HPDE6-E6E7 (cell line): ENCODE measurements at regions not wholly inside any gene's neighbourhood (a gene's known extent, or its start where the extent isn't known, plus 50 kb on each side); places are given as distances from the start of the nearest gene placed in this dataset.
"Not testable (repeated sequence)": the region's sequence is repeated elsewhere in the genome, so short reads cannot be mapped to it uniquely, and the experiment has no call there.

ENCODE experiments used
- DNase-seq: peaks from one replicate; pipeline ENCODE4 v3.0.0; 2011; ENCODE audit warnings: missing footprints; ENCODE audit errors: extremely low spot score

DNA sequence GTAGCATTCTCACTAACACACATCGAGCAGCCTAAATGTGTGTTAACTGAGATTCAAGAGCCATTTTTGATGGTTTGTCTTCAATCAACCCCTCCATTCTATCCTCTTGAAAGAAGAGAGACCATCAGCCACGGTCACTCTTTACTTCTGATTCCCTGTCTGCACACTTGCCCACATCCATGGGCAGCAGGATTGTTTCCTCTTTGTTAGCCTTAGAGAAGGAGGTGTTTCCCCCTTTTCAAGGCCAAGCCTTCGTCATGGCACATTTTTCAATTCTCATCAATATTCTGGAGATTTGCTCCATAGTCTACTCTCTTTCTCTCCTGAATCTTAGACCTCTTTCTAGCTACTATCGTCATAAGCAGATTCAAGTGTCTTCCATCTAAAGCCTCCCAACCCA lies 522.4 kb upstream of the NAALADL2 start:
- DNase-seq = no peak

DNA sequence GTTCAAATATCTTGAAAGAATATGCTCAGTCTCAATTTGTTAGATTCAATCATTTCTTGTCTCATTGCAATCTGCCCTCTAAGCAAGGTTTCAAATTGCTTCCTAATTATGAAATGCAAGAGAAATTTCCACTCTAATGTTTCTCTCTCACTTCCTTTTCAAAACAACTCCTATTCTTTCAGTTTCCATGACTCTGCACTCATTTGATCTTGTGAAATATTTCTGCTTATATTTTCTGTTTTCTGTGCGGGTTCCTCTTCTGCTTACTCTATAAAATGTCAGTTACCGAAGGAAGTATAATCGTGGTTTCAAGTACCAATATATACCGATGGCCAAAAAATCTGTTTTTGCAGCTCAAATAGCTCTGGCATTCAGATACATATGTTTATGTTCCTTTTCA lies 521.9 kb upstream of the NAALADL2 start:
- no peak for DNase-seq

DNA sequence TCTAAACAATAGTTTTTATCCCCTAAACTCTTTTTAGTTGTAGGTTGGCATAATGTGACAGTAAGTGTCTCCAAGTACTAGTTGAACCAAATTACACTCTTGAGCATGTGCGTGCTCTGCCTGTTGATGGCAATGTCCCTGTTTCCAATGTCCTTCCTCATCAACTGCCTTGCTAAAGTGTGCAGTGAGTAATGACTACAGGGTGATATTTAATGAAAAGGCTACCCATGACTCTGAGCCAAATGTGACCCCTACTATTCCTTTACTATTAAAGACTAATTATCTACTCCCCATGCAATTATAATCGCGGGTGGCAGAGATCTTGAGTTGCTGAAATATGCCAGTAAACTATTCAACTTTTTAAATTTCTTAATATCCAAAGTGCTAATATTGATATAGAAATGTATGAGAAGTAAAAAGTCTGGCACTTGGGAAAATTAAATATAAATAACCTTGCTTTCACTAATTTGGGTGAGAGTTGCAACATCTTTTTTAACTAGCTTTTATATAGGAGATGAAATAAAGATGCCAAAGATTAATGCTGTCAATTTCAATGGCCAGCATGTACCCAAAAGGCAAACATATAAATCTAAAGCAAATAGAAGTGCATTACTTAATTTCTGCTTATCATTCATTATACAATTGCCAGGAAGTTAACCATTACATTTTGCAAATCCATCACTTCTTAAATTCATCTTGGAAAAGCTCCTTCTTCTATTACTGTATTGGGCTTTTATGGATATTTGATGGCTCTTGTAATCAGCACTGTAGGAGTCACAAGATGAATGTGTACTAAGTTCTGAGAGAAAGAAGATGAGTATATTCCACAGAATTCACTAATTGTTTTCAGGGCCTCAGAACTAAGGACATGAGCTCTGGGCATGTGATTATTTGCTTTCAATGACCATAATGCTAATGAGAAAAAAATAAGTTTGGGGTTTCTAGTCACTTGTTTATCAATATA lies 518.2 kb upstream of the NAALADL2 start:
- no peak for DNase-seq

DNA sequence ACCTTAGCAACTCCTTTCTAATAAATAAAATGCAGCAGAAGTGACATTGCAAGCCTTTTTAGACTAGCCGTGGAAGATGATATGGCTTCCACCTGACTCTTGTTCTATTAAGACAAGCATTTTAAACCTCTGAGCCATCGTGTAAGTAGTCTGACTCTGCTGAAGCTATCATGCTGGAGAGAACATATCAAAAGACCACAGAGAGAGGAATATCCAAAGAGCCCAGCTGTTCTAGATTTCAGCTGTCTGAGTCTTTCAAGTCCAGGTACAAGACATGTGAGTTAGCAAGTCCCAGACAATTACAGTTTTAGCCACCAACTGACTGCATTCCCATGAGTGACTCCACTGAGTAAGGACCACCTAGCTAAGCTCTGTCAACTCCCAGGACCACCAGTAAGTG lies 517.0 kb upstream of the NAALADL2 start:
- DNase-seq = no peak

- no peak for DNase-seq
Measured at GRCh38 chr3:174342941-174343501, 516.1 kb upstream of the NAALADL2 start.

DNA sequence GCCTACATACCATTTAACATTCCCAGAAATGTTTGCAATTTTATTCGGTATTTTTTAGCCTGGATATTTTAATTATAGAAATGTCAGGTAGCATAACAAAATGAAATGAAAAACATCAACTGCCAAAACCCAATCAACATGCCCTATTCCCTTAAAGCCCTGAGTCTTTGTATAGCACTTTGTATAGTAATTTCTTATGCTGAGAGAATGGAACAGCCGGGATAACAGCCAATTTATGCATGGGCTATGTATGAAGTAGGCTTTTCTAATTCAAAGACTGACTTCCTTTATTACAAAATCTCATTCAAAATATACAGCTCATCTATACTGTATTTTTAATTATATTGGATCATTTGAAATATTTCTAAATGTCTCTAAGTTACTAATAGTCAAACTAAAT lies 513.0 kb upstream of the NAALADL2 start:
- no peak for DNase-seq

- DNase-seq = no peak
Measured at GRCh38 chr3:174346571-174346970, 512.6 kb upstream of the NAALADL2 start.

- DNase-seq = no peak
Measured at GRCh38 chr3:174347474-174348138, 511.5 kb upstream of the NAALADL2 start.

DNA sequence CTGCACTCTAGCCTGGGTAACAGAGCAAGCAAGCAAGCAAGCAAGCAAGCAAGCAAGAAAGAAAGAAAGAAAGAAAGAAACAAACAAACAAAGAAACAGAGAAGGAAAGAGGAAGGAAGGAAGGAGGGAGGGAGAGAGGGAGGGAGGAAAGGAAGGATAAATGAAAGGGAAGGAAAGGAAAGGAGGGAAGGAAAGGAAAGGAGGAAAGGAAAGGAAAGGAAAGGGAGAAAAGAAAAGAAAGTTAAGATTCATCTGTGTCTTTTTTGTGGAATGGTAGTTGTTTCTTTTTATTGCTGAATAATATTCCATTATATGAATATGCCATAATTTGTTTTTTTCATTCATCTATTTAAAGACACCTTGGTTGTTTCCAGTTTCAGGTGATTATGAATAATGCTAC lies 506.9 kb upstream of the NAALADL2 start:
- no peak for DNase-seq

GRCh38 chr3:174355505-174355904 lies 503.6 kb upstream of the NAALADL2 start:
- no peak for DNase-seq

- no peak for DNase-seq
Measured at GRCh38 chr3:174356596-174356995, 502.5 kb upstream of the NAALADL2 start.

GRCh38 chr3:174358252-174358651 lies 500.9 kb upstream of the NAALADL2 start:
- DNase-seq = no peak

DNA sequence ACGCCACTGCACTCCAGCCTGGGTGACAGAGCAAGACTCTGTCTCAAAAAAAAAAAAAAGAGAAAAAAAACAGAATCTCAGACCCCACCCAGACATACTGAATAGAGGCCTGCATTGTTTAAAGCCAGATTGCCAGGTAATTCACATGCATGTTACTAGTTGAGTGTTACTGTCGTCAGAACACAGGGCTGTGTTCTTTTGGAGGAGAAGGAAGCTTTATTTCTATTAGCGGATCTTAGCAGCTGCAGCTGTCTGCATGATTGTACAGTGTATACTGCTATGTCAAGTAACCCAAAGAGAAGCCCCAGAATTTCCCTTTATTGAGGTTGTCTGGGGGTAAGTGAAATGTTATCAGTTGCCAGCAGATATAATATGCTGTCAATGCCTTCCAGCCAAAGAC lies 496.6 kb upstream of the NAALADL2 start:
- no peak for DNase-seq

DNA sequence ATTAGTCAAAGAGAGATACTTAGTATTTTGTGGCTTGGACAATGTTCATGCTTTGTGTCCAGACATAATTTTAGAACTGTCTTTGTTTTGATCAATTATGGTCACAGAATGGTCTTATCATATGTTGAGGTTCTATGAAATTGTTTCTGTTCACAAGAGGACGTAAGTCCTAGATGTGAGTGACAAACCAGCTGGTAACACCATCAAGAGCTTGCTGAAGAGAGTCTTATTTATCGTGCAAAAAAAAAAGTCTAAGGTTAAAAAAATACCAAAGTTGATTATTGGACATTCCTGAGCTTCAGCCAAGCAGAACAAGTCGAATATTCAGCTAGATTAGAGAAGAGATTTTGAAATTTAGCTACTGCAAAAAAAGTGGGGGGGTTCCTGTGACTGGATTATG lies 495.9 kb upstream of the NAALADL2 start:
- DNase-seq = no peak

DNA sequence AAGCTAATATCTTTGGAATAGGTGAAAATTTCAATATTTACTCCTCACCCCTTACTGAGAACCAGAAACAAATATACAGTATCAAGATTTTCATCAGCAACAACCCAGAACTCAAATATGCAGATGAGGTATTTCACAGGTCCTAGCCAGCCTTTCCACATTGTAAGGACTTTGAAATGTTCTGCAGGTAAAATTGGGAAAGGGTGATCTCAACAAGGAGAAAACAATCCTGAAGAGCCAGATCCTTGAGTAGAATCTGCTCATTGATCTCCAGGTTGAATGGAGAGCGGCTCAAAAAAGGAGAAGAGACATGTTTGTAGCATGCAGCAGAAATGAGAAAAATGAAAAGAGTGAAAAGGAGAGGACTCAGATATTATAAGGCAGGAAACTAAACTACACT lies 493.3 kb upstream of the NAALADL2 start:
- DNase-seq = no peak

GRCh38 chr3:174366904-174367303 lies 492.2 kb upstream of the NAALADL2 start:
- not testable (repeated sequence) for DNase-seq

GRCh38 chr3:174376346-174376745 lies 482.8 kb upstream of the NAALADL2 start:
- no peak for DNase-seq

GRCh38 chr3:174377096-174377495 lies 482.0 kb upstream of the NAALADL2 start:
- DNase-seq = no peak

DNA sequence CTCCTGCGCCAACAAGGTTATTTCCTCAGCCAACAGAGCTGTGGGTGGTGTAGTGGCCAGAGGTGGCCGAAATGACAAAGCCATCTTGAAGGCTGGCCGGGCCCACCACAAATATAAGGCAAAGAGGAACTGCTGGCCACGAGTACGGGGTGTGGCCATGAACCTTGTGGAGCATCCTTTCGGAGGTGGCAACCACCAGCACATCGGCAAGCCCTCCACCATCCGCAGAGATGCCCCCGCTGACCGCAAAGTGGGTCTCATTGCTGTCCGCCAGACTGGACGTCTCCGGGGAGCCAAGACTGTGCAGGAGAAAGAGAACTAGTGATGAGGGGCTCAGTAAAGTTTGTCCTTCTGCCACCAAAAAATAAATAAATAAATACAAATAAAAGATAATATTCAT lies 481.4 kb upstream of the NAALADL2 start:
- DNase-seq = no peak

DNA sequence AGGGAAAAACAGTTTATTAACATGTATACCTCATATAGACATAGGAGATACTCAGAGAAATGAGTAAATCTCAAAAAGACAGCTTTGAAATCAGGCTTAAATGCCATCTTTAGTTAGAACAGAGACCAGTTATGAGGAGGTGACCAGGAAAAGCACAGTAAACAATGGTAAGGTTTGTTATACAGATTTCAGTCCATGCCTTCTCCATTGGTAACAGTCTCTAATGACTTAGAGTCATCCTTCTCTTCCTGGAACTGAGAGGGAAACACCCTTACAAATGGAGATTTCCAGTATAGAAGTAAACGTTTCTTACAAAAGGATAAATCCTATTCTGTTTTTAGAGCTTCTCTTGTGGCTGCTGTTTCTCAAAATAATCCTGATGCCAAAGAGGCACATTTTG lies 476.3 kb upstream of the NAALADL2 start:
- DNase-seq = no peak

- DNase-seq = no peak
Measured at GRCh38 chr3:174387736-174388135, 471.4 kb upstream of the NAALADL2 start.

DNA sequence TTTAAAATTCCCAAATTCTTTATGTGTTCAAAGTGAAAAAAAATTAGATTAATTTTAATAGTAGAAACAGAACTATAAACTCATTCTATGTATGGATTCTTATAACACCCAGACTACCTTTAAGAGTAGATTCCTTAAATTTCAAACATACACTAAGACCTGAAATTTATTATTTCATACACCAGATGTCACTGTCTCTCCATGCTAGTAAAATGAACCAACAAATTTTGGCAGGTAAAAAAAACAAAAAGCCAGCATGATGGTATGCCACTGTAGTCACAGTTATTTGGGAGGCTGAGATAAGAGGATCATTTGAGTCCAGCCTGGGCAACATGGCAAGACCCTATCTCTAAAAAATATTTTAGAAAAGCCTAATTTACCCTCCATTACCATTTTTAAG lies 461.3 kb upstream of the NAALADL2 start:
- peak; percentile 4 for DNase-seq

- DNase-seq = no peak
Measured at GRCh38 chr3:174398761-174399160, 460.4 kb upstream of the NAALADL2 start.
